Dendritic cell treated with granulocyte-macrophage colony-stimulating factor and Interleukin-4, amounts not matched to agents 40 ng/mL and 50 ng/mL, for 4 days (primary cell): ENCODE measurements at regions not wholly inside any gene's neighbourhood (a gene's known extent, or its start where the extent isn't known, plus 50 kb on each side); places are given as distances from the start of the nearest gene placed in this dataset.
"Not testable (repeated sequence)": the region's sequence is repeated elsewhere in the genome, so short reads cannot be mapped to it uniquely, and the experiment has no call there.

Experiments
- H3K27ac Mint-ChIP-seq: one replicate; pipeline ENCODE4 v1.8.0; 2022; ENCODE audit warnings: mild to moderate bottlenecking, mixed read lengths
- H3K27me3 Mint-ChIP-seq: one replicate; pipeline ENCODE4 v1.8.0; 2022; ENCODE audit warnings: mild to moderate bottlenecking, mixed read lengths
- H3K36me3 Mint-ChIP-seq: one replicate; pipeline ENCODE4 v1.8.0; 2022; ENCODE audit warnings: low read depth, mixed read lengths
- H3K4me1 Mint-ChIP-seq: one replicate; pipeline ENCODE4 v1.8.0; 2022; ENCODE audit warnings: low read depth, mixed read lengths
- H3K4me3 Mint-ChIP-seq: one replicate; pipeline ENCODE4 v1.8.0; 2022; ENCODE audit warnings: mild to moderate bottlenecking, moderate library complexity, mixed read lengths
- H3K9me3 Mint-ChIP-seq: one replicate; pipeline ENCODE4 v1.8.0; 2022; ENCODE audit warnings: mixed read lengths
- intact Hi-C: fragments of 100-400 bp; cut with micrococcal nuclease; formaldehyde crosslinking; loops from one replicate; pipeline ENCODE4 v1.15.0; 2022

DNA sequence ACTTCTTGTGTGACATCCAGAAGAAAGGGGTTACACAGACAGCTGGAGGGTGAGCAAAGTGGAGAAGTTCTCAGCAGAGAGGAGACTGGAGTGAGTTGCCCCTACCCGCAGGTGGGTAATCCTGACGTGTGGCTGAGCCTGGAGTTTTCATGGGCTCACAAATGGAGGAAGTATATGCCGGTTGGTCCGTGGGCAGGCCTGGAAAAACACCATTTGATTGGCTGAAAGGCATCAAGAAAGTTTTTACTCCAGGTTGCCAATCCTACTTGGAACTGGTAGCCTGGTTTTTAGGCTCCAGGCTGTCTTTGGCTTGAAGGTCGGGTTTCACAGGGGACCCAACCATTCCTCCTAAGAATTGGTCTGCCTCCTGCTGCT, 1177.4 kb upstream of the LRRTM1 start:
- no peaks in the 10 kb centered on the region for H3K27me3 Mint-ChIP-seq
- H3K9me3 Mint-ChIP-seq, result peaks cover 47% of the 10 kb centered on the region
- H3K36me3 Mint-ChIP-seq, result no peaks in the 10 kb centered on the region
- no peak overlapping the region for H3K27ac Mint-ChIP-seq
- H3K4me3 Mint-ChIP-seq, result no peak overlapping the region
- intact Hi-C loops, result no loop called here
- no peaks in the 10 kb centered on the region for H3K4me1 Mint-ChIP-seq

DNA sequence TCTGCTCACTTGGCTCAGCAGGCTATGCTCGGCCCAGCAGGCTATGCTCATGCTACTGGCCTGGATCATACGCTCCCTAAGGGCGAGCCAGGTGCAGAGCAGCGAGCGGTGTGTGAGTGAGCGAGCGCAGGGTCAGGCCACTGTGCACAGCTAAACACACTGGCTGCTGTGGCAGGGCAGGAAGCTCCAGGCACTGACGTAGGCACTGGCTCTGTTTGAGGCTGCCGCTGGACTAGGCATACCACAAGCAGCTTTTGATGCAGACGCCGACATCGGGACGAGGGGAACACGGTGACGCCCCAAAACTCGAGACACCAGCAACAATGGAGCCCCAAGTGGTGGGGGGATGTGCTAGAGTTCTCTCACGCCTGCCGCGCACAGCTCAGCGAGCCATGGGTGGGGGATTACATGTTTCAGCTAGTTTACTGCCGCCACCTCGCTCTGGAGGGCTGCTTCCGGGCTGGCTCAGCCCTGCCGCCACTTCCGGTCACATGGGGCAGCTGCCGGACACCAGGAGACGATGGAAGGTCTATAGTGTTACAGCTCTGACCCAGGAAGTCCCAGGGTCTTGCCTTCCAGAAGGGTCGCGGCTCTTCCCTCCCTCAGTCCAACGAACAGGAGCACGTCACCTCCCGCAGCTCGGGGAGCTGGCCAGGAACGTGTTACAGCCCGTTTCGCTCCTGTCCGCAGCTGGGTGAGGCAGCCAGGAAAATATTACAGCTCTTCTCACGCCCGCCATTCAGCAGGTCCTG, 1176.9 kb upstream of the LRRTM1 start:
- peaks cover 44% of the 10 kb centered on the region for H3K9me3 Mint-ChIP-seq
- no peak overlapping the region for H3K4me3 Mint-ChIP-seq
- no peak overlapping the region for H3K27ac Mint-ChIP-seq
- H3K36me3 Mint-ChIP-seq, result no peaks in the 10 kb centered on the region
- no peaks in the 10 kb centered on the region for H3K4me1 Mint-ChIP-seq
- no peaks in the 10 kb centered on the region for H3K27me3 Mint-ChIP-seq
- intact Hi-C loops, result no loop called here

DNA sequence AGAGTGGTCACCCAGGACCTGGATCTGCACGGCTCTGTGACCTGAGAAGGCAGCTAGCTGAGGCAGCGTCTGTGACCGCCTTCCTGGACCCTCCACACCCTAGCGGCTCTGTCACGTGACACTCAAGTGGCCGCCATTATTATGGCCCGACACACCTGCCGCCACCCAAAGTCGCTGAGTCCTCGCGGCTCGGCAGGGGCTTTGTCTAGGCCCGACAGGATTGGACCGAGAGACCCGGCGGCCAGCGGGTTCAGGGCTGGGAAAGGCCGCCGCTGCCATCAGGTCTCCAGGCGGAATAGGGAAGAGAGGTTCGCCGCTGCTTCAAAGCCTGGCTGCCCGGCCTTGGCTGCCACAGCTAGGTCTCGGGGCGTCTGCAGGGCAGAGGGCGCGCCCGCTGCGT, 1162.5 kb upstream of the LRRTM1 start:
- H3K4me3 Mint-ChIP-seq, result no peak overlapping the region
- H3K27ac Mint-ChIP-seq, result no peak overlapping the region
- peaks cover 40% of the 10 kb centered on the region for H3K9me3 Mint-ChIP-seq
- H3K36me3 Mint-ChIP-seq, result no peaks in the 10 kb centered on the region
- H3K4me1 Mint-ChIP-seq, result no peaks in the 10 kb centered on the region
- H3K27me3 Mint-ChIP-seq, result no peaks in the 10 kb centered on the region
- intact Hi-C loops, result no loop called here

DNA sequence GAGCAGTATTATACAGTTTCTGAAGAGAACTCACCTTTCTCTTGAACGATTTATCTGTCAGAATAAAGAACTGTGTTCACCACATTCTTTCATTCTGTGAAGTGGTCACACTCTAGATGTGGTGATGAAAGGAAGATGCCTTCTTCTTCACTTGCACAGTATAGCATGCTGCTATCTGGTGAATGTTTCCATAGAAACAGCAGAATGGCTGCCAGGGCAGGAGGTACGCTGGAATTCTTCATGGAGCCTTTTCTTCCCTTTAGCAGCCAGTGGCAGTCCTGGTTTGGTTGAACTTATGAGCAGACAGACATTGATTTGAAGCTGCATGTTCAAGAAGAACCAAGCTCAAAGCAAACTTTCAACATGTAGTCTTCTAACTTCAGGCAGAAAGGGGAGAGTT, 1157.9 kb upstream of the LRRTM1 start:
- Mint-ChIP-seq H3K27me3 (no peaks in the 10 kb centered on the region), H3K36me3 (no peaks in the 10 kb centered on the region), H3K27ac (no peak overlapping the region), H3K4me1 (no peaks in the 10 kb centered on the region), H3K4me3 (no peak overlapping the region), H3K9me3 (peaks cover 46% of the 10 kb centered on the region)
- intact Hi-C loops, result no loop called here

DNA sequence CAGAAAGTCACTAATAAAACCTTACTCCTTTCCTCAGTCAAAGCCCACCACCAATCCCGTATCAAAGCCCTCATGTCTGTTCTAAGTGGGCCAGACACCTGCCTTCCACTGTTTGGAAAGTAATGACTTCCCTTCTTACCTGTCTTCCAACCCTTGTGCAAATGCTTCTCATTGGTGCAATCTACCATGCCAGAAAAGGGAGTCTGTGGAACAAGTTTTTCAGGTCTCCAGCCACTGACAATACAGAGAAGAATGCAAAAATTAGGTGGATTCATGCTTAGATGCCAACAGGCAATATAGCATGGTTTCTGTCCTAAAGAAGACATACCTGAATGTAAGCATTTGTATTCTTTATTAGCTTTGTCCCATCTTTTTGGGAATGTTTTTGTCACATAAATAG, 1140.6 kb upstream of the LRRTM1 start:
- Mint-ChIP-seq H3K4me3 (no peak overlapping the region), H3K27ac (no peak overlapping the region), H3K36me3 (no peaks in the 10 kb centered on the region), H3K4me1 (no peaks in the 10 kb centered on the region), H3K27me3 (no peaks in the 10 kb centered on the region), H3K9me3 (peaks cover 43% of the 10 kb centered on the region)
- intact Hi-C loops, result no loop called here

DNA sequence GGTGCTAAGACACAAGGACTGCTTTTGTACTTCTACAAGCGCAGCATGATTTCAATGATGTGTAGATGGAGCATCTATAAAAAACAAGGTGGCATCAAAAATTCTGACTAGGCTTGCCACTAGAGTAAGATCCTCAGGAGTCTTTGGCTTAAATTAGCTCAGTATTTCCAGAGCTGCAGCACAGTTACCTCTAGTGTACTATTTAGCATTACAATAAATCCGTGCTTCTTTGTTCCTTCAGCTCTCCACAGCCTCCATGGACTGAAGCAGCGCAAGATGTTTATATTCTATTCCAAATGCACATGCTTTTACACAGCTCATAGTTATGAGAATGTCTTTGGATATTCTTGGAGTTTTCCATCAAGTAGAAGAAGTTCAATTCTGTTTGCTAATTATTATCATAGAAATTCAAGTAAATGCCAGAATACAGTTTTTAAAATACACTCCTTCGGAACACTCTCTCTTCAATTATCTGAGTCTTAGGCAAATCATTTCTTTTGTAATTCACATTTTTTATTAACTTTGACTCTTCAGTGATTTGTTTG, 1133.0 kb upstream of the LRRTM1 start:
- H3K36me3 Mint-ChIP-seq, result no peaks in the 10 kb centered on the region
- no peak overlapping the region for H3K4me3 Mint-ChIP-seq
- no peaks in the 10 kb centered on the region for H3K4me1 Mint-ChIP-seq
- no peaks in the 10 kb centered on the region for H3K27me3 Mint-ChIP-seq
- intact Hi-C loops, result no loop called here
- H3K9me3 Mint-ChIP-seq, result peaks cover 12% of the 10 kb centered on the region
- no peak overlapping the region for H3K27ac Mint-ChIP-seq

DNA sequence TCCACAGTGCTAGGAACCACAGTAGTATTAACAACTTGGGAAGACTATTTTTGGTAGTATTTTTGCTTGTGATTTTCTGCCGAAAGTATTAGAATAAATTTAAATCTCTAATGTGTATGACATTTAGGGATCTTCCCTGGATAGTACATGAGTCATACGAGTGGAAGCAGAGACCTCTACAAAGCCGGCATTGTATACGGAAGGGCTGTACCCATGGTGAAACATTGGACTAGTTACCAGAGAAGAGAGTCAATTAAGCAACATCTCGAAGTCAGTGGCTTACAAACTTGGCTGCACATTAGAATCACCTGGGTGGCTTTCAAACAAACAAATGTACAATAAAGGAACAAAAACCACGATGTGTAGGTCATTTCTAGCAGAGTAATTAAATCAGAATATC, 1131.7 kb upstream of the LRRTM1 start:
- Mint-ChIP-seq H3K27ac (no peak overlapping the region), H3K4me3 (no peak overlapping the region), H3K36me3 (no peaks in the 10 kb centered on the region), H3K9me3 (no peaks in the 10 kb centered on the region), H3K4me1 (no peaks in the 10 kb centered on the region), H3K27me3 (no peaks in the 10 kb centered on the region)
- intact Hi-C loops, result no loop called here

DNA sequence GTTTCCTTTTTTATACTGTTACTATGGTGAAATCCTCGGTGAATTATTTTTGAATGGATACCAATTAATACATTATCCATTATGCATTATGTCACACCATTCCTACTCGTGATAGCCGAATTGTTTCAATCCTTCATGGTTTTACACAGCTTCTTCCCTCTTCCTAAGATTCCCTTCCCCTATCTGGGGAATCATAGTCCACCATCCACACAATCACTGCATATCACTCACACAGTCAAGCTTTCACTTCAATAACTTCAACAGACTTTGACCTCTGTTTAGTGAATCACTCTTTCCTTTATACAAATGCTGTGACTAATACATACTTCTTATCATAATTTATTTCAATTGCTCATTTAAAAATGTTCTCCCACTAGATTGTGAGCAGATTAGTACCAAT, 1108.1 kb upstream of the LRRTM1 start:
- intact Hi-C loops, result no loop called here
- Mint-ChIP-seq H3K4me3 (no peak overlapping the region), H3K27ac (no peak overlapping the region), H3K36me3 (no peaks in the 10 kb centered on the region), H3K9me3 (no peaks in the 10 kb centered on the region), H3K4me1 (no peaks in the 10 kb centered on the region), H3K27me3 (no peaks in the 10 kb centered on the region)

DNA sequence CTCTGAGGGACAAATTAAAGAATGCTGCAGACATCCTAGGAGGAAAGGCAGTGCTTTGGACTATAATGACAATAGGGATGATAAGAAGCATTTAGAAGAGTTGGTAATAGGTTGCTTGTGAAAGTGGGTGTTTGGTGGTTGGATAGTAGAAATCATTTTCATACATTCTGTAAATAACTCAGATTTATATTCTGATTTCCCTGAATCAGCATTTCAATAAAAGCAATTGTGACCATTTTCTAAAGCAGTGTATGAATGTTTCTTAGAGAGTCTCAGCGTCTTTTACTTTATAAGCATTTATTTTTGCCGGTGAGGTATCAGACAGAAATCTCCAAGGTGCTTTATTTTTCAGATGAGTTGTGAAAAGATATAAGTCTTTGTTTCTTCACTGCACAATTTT, 1099.0 kb upstream of the LRRTM1 start:
- H3K4me1 Mint-ChIP-seq, result no peaks in the 10 kb centered on the region
- no peak overlapping the region for H3K4me3 Mint-ChIP-seq
- intact Hi-C loops, result no loop called here
- no peaks in the 10 kb centered on the region for H3K27me3 Mint-ChIP-seq
- H3K9me3 Mint-ChIP-seq, result peaks cover 21% of the 10 kb centered on the region
- H3K36me3 Mint-ChIP-seq, result no peaks in the 10 kb centered on the region
- no peak overlapping the region for H3K27ac Mint-ChIP-seq

DNA sequence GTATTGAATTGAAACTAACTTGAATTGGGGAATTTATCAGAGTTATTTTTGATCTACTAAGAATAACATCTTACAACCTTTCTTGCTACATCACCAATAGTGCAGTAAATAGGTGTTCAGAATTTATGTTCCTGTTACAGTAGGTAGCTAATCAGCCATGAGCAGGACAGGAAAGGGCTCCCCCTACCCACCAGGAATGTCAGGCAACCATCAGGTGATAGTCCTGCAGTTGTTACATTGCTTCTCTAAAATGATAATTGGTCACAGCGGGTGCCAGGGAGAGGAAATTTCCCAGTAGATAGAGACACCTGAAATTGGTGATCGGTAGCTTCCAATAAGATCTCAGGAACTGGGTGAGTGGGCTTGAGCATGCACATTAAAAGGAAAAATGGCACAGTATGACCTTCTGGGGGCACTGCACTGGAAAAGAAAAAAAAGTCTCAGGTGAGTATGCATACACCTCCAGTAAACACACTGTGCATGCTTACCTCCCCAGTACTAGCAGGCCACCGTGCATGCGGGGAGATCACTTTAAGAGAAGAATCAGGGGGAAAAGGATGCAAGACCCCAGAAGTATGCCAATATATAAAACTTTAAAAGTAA, 1092.0 kb upstream of the LRRTM1 start:
- no peaks in the 10 kb centered on the region for H3K4me1 Mint-ChIP-seq
- peaks cover 38% of the 10 kb centered on the region for H3K9me3 Mint-ChIP-seq
- H3K4me3 Mint-ChIP-seq, result no peak overlapping the region
- H3K27me3 Mint-ChIP-seq, result no peaks in the 10 kb centered on the region
- no peak overlapping the region for H3K27ac Mint-ChIP-seq
- intact Hi-C loops, result no loop called here
- no peaks in the 10 kb centered on the region for H3K36me3 Mint-ChIP-seq

DNA sequence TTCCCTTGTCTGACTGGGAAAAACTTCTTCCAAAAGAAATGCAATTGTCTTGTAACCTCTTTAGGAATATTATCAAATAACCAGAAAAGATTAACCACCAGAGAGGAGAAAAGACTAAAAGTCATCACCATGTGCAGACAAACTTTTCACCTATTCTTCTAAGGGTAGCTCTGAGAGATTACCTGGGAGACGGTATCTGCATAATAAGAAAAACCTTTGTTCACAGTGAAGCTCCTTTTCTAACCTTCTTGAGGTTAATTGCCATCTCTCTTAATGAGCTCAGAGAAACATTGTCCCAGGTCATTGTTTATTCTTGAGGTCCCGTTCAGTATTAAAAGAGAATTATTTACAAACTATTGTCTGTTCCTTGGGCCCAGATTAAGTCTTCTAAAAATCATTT, 1091.2 kb upstream of the LRRTM1 start:
- Mint-ChIP-seq H3K27me3 (no peaks in the 10 kb centered on the region), H3K9me3 (peaks cover 41% of the 10 kb centered on the region), H3K4me1 (no peaks in the 10 kb centered on the region), H3K4me3 (no peak overlapping the region), H3K36me3 (no peaks in the 10 kb centered on the region), H3K27ac (no peak overlapping the region)
- intact Hi-C loops, result no loop called here

DNA sequence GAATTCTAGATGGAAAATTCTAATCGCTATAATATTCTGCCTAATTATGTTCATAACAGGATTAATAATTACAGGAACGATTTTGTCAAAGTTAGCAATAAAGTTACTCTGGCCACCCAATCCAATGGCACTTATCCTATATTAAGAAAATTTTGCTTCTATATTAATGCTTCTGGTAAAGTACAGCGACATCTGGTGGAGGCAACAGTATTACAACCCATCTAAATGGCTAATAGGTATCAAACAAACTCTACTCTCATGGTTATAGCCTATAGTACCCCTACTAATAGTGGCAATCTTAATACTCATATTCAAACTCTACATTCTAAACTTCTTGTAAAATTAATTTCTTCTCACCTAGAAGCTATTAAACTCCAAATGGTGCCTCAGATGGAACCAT, 1084.7 kb upstream of the LRRTM1 start:
- no peaks in the 10 kb centered on the region for H3K27me3 Mint-ChIP-seq
- intact Hi-C loops, result no loop called here
- H3K9me3 Mint-ChIP-seq, result peaks cover 42% of the 10 kb centered on the region
- no peaks in the 10 kb centered on the region for H3K4me1 Mint-ChIP-seq
- H3K36me3 Mint-ChIP-seq, result no peaks in the 10 kb centered on the region
- H3K4me3 Mint-ChIP-seq, result no peak overlapping the region
- no peak overlapping the region for H3K27ac Mint-ChIP-seq

DNA sequence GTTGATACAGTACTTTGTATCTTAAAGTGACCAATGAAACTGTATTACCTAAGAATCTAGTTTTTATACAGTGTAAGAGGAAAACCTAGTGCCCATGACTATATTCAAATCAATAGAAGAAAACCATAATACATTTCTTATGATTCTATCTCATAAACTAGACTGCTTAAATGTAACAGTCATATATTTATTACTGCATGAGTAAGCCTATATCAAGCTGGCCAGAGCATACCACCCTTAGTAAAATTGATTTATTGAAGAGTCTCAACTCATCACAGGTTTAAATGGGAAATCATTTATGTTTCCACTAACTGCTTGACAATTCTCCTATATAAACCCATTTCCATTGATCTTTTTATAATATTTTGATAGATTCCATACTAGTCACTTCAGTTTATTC, 1059.2 kb upstream of the LRRTM1 start:
- Mint-ChIP-seq H3K9me3 (peaks cover 60% of the 10 kb centered on the region), H3K27ac (no peak overlapping the region), H3K4me1 (no peaks in the 10 kb centered on the region), H3K4me3 (no peak overlapping the region), H3K36me3 (no peaks in the 10 kb centered on the region), H3K27me3 (no peaks in the 10 kb centered on the region)
- intact Hi-C loops, result no loop called here

DNA sequence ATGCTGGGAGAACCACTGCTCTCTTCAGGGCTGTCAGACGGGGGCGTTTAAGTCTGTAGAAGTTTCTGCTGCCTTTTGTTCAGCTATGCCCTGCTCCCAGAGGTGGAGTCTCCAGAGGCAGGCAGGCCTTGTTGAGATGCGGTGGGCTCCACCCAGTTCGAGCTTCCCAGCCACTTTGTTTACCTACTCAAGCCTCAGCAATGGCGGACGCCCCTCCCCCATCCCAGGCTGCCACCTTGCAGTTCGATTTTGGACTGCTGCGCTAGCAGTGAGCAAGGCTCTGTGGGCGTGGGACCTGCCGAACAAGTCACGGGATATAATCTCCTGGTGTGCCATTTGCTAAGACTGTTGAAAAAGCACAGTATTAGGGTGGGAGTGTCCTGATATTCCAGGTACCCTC, 1057.9 kb upstream of the LRRTM1 start:
- H3K4me3 Mint-ChIP-seq, H3K27me3 Mint-ChIP-seq, H3K36me3 Mint-ChIP-seq, intact Hi-C loops, H3K27ac Mint-ChIP-seq, H3K4me1 Mint-ChIP-seq: not testable (repeated sequence)
- peaks cover 50% of the 10 kb centered on the region for H3K9me3 Mint-ChIP-seq

DNA sequence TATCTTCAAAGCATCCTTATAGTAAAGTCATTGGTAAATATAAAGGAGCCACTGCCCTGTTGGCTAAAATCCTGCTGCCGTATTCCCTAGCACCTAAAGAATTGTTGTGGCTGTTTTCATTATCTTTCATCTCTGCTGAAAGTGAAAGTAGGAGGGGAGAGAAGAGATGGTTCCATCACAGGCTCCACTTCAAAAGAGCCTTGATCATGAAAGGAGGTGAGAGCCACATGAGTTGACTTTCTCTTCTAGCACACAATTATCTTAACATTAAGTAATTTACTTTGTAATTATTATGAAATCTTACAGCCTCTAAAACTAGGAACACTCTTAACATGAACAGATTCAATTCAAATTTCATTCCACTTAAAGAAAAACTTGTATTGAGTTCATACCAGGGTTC, 1050.9 kb upstream of the LRRTM1 start:
- intact Hi-C loops, result no loop called here
- H3K27ac Mint-ChIP-seq, result no peak overlapping the region
- no peak overlapping the region for H3K4me3 Mint-ChIP-seq
- no peaks in the 10 kb centered on the region for H3K4me1 Mint-ChIP-seq
- no peaks in the 10 kb centered on the region for H3K27me3 Mint-ChIP-seq
- peaks cover 17% of the 10 kb centered on the region for H3K9me3 Mint-ChIP-seq
- no peaks in the 10 kb centered on the region for H3K36me3 Mint-ChIP-seq
